Dendritic cell treated with granulocyte-macrophage colony-stimulating factor and Interleukin-4, amounts not matched to agents 40 ng/mL and 50 ng/mL, for 4 days (primary cell): ENCODE measurements at regions not wholly inside any gene's neighbourhood (a gene's known extent, or its start where the extent isn't known, plus 50 kb on each side); places are given as distances from the start of the nearest gene placed in this dataset.

Experiments used
- H3K27ac Mint-ChIP-seq: one replicate; pipeline ENCODE4 v1.8.0; 2022; ENCODE audit warnings: mild to moderate bottlenecking, mixed read lengths
- H3K27me3 Mint-ChIP-seq: one replicate; pipeline ENCODE4 v1.8.0; 2022; ENCODE audit warnings: mild to moderate bottlenecking, mixed read lengths
- H3K36me3 Mint-ChIP-seq: one replicate; pipeline ENCODE4 v1.8.0; 2022; ENCODE audit warnings: low read depth, mixed read lengths
- H3K4me1 Mint-ChIP-seq: one replicate; pipeline ENCODE4 v1.8.0; 2022; ENCODE audit warnings: low read depth, mixed read lengths
- H3K4me3 Mint-ChIP-seq: one replicate; pipeline ENCODE4 v1.8.0; 2022; ENCODE audit warnings: mild to moderate bottlenecking, moderate library complexity, mixed read lengths
- H3K9me3 Mint-ChIP-seq: one replicate; pipeline ENCODE4 v1.8.0; 2022; ENCODE audit warnings: mixed read lengths
- intact Hi-C: fragments of 100-400 bp; cut with micrococcal nuclease; formaldehyde crosslinking; loops from one replicate; pipeline ENCODE4 v1.15.0; 2022

- H3K27me3 Mint-ChIP-seq = no peaks in the 10 kb centered on the region
- H3K9me3 Mint-ChIP-seq = no peaks in the 10 kb centered on the region
- no peaks in the 10 kb centered on the region for H3K36me3 Mint-ChIP-seq
- H3K27ac Mint-ChIP-seq = no peak overlapping the region
- intact Hi-C loops = no loop called here
- H3K4me1 Mint-ChIP-seq = peaks cover 25% of the 10 kb centered on the region
- H3K4me3 Mint-ChIP-seq = no peak overlapping the region
Observed at GRCh38 chr6:146881228-146882181, 282.7 kb downstream of the ADGB start.

- intact Hi-C loops = no loop called here
Observed at GRCh38 chr6:146883640-146884531, 285.1 kb downstream of the ADGB start.

GRCh38 chr6:146884728-146885127 lies 286.0 kb downstream of the ADGB start:
- intact Hi-C loops = no loop called here
- Mint-ChIP-seq H3K27ac (no peak overlapping the region), H3K9me3 (no peaks in the 10 kb centered on the region), H3K4me3 (no peak overlapping the region), H3K36me3 (no peaks in the 10 kb centered on the region), H3K4me1 (peaks cover 9% of the 10 kb centered on the region), H3K27me3 (no peaks in the 10 kb centered on the region)

More at GRCh38 chr6:146883640-146884531, 285.1 kb downstream of the ADGB start:
- peaks cover 10% of the 10 kb centered on the region for H3K4me1 Mint-ChIP-seq
- H3K9me3 Mint-ChIP-seq = no peaks in the 10 kb centered on the region
- no peak overlapping the region for H3K4me3 Mint-ChIP-seq
- no peak overlapping the region for H3K27ac Mint-ChIP-seq
- no peaks in the 10 kb centered on the region for H3K36me3 Mint-ChIP-seq
- H3K27me3 Mint-ChIP-seq = no peaks in the 10 kb centered on the region

- H3K27me3 Mint-ChIP-seq = no peaks in the 10 kb centered on the region
Observed at GRCh38 chr6:146885708-146886457, 287.1 kb downstream of the ADGB start.

GRCh38 chr6:146886587-146887446 lies 288.0 kb downstream of the ADGB start:
- no peak overlapping the region for H3K27ac Mint-ChIP-seq
- H3K4me1 Mint-ChIP-seq = peaks cover 11% of the 10 kb centered on the region
- H3K9me3 Mint-ChIP-seq = no peaks in the 10 kb centered on the region
- H3K4me3 Mint-ChIP-seq = no peak overlapping the region
- intact Hi-C loops = no loop called here
- no peaks in the 10 kb centered on the region for H3K36me3 Mint-ChIP-seq
- no peaks in the 10 kb centered on the region for H3K27me3 Mint-ChIP-seq

More at GRCh38 chr6:146885708-146886457, 287.1 kb downstream of the ADGB start:
- no peaks in the 10 kb centered on the region for H3K9me3 Mint-ChIP-seq
- H3K27ac Mint-ChIP-seq = no peak overlapping the region
- no peak overlapping the region for H3K4me3 Mint-ChIP-seq
- no peaks in the 10 kb centered on the region for H3K36me3 Mint-ChIP-seq
- peaks cover 9% of the 10 kb centered on the region for H3K4me1 Mint-ChIP-seq
- intact Hi-C loops = no loop called here

GRCh38 chr6:146887447-146888077 lies 288.8 kb downstream of the ADGB start:
- H3K4me3 Mint-ChIP-seq = no peak overlapping the region
- intact Hi-C loops = no loop called here
- no peaks in the 10 kb centered on the region for H3K36me3 Mint-ChIP-seq
- no peaks in the 10 kb centered on the region for H3K9me3 Mint-ChIP-seq
- peaks cover 18% of the 10 kb centered on the region for H3K4me1 Mint-ChIP-seq
- H3K27ac Mint-ChIP-seq = no peak overlapping the region
- H3K27me3 Mint-ChIP-seq = no peaks in the 10 kb centered on the region

GRCh38 chr6:146889303-146889702 lies 290.5 kb downstream of the ADGB start:
- Mint-ChIP-seq H3K9me3 (no peaks in the 10 kb centered on the region), H3K4me1 (peaks cover 24% of the 10 kb centered on the region), H3K27ac (peak overlapping the region; percentile 34), H3K27me3 (no peaks in the 10 kb centered on the region), H3K36me3 (no peaks in the 10 kb centered on the region), H3K4me3 (no peak overlapping the region)
- intact Hi-C loops = no loop called here

GRCh38 chr6:146890172-146890571 lies 291.4 kb downstream of the ADGB start:
- Mint-ChIP-seq H3K9me3 (no peaks in the 10 kb centered on the region), H3K27me3 (no peaks in the 10 kb centered on the region), H3K27ac (no peak overlapping the region), H3K36me3 (no peaks in the 10 kb centered on the region), H3K4me1 (peaks cover 32% of the 10 kb centered on the region), H3K4me3 (no peak overlapping the region)
- intact Hi-C loops = no loop called here

- Mint-ChIP-seq H3K9me3 (no peaks in the 10 kb centered on the region), H3K4me3 (no peak overlapping the region), H3K4me1 (peaks cover 32% of the 10 kb centered on the region), H3K27me3 (no peaks in the 10 kb centered on the region), H3K27ac (no peak overlapping the region), H3K36me3 (no peaks in the 10 kb centered on the region)
- intact Hi-C loops = no loop called here
Observed at GRCh38 chr6:146890644-146891434, 292.1 kb downstream of the ADGB start.

- no peaks in the 10 kb centered on the region for H3K36me3 Mint-ChIP-seq
- H3K27ac Mint-ChIP-seq = peak overlapping the region; percentile 80
- no peaks in the 10 kb centered on the region for H3K27me3 Mint-ChIP-seq
- intact Hi-C loops = no loop called here
- H3K4me3 Mint-ChIP-seq = peak overlapping the region; percentile 27
- H3K9me3 Mint-ChIP-seq = no peaks in the 10 kb centered on the region
- peaks cover 32% of the 10 kb centered on the region for H3K4me1 Mint-ChIP-seq
Observed at GRCh38 chr6:146891615-146892265, 293.0 kb downstream of the ADGB start.

GRCh38 chr6:146892283-146892612 lies 293.5 kb downstream of the ADGB start:
- peak overlapping the region; percentile 80 for H3K27ac Mint-ChIP-seq

More at GRCh38 chr6:146892283-146892612, 293.5 kb downstream of the ADGB start:
- Mint-ChIP-seq H3K36me3 (no peaks in the 10 kb centered on the region), H3K4me1 (peaks cover 32% of the 10 kb centered on the region), H3K27me3 (no peaks in the 10 kb centered on the region), H3K4me3 (no peak overlapping the region), H3K9me3 (no peaks in the 10 kb centered on the region)
- intact Hi-C loops = no loop called here
